OCI-LY3 (cell line): ENCODE measurements at regions not wholly inside any gene's neighbourhood (a gene's known extent, or its start where the extent isn't known, plus 50 kb on each side); places are given as distances from the start of the nearest gene placed in this dataset.

ENCODE experiments used
- H2AFZ ChIP-seq: fragments of 200-600, 300-600 bp; shearing (Covaris generic); 2 replicates; pipeline ENCODE4 v1.6.0; 2014; ENCODE audit warnings: antibody characterized with exemption, low read depth, low read length
- H3K27ac ChIP-seq: fragments of 200-600, 300-600 bp; sonication (generic); 2 replicates; pipeline ENCODE4 v1.5.1; 2014; ENCODE audit warnings: mild to moderate bottlenecking, low read length, moderate library complexity, mixed read lengths
- H3K27me3 ChIP-seq: fragments of 200-600, 300-600 bp; sonication (generic); 2 replicates; pipeline ENCODE4 v1.6.1; 2014; ENCODE audit warnings: low read depth, low read length, mixed read lengths
- H3K36me3 ChIP-seq: fragments of 200-600, 300-600 bp; sonication (generic); replicated peaks from 2 replicates; pipeline ENCODE3; 2014; ENCODE audit warnings: low read depth, low read length, mixed read lengths
- H3K4me1 ChIP-seq: fragments of 300-600, 200-600 bp; sonication (generic); 2 replicates; pipeline ENCODE4 v1.6.1; 2014; ENCODE audit warnings: low read length, mixed read lengths
- H3K4me2 ChIP-seq: fragments of 200-600, 300-600 bp; sonication (generic); 2 replicates; pipeline ENCODE4 v1.6.1; 2014; ENCODE audit warnings: low read length, mixed read lengths
- H3K4me3 ChIP-seq: fragments of 300-600, 200-600 bp; sonication (generic); 2 replicates; pipeline ENCODE4 v1.5.1; 2014; ENCODE audit warnings: antibody characterized with exemption, mild to moderate bottlenecking, low read length, moderate library complexity
- H3K79me2 ChIP-seq: fragments of 300-600, 200-600 bp; shearing (Covaris generic); 2 replicates; pipeline ENCODE4 v1.6.1; 2014; ENCODE audit warnings: mild to moderate bottlenecking, low read length, mixed read lengths
- H3K9ac ChIP-seq: fragments of 300-600, 200-600 bp; shearing (Covaris generic); 2 replicates; pipeline ENCODE4 v1.6.0; 2014; ENCODE audit warnings: mild to moderate bottlenecking, low read length, moderate library complexity
- H3K9me3 ChIP-seq: fragments of 200-600, 300-600 bp; shearing (Covaris generic); 2 replicates; pipeline ENCODE4 v1.6.1; 2014; ENCODE audit warnings: low read length, mixed read lengths; ENCODE audit not compliant: insufficient read depth
- H4K20me1 ChIP-seq: fragments of 200-600, 300-600 bp; sonication (generic); 2 replicates; pipeline ENCODE4 v1.6.1; 2016; ENCODE audit warnings: low read length, mixed read lengths; ENCODE audit not compliant: insufficient read depth
- EZH2phosphoT487 ChIP-seq: fragments of 200-600 bp; shearing (Covaris generic); IDR thresholded peaks from 2 replicates; pipeline ENCODE4 v1.6.1; 2018; ENCODE audit warnings: antibody characterized with exemption, mixed run types, low read depth
- TF ChIP-seq, protein P1 (sequence below): fragments of 200-600, 300-600 bp; sonication (generic); IDR thresholded peaks from 2 replicates; pipeline ENCODE4 v1.5.1; 2014; ENCODE audit warnings: antibody characterized with exemption, low read length, low read depth

DNA sequence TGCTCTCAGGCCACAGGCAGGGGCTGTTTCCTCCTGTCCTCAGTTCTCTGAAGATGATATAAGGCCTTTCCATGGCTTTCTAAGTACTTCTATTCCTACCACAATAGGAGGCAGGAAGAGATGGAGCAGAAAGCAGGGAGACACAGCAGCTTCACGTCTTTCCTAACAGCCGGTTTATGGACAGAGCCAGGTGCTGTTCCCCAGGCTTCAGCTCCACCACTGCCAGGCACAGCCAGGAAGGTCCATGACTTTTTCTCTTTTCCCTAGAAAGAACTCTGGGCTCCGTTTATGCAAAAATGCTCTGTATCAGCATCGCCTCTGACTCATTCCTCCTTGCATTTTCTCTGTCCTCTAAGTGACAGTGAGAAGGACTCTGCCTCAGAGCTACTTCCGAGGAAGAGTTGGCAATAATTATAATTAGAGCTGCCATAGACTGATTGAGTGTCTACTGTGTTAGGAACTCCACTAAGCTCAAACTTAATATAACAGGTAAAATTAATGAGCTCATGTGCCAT is 478.5 kb downstream of the RASEF start:
- TF ChIP-seq EZH2phosphoT487, result no peak
- TF ChIP-seq, protein P1, sequence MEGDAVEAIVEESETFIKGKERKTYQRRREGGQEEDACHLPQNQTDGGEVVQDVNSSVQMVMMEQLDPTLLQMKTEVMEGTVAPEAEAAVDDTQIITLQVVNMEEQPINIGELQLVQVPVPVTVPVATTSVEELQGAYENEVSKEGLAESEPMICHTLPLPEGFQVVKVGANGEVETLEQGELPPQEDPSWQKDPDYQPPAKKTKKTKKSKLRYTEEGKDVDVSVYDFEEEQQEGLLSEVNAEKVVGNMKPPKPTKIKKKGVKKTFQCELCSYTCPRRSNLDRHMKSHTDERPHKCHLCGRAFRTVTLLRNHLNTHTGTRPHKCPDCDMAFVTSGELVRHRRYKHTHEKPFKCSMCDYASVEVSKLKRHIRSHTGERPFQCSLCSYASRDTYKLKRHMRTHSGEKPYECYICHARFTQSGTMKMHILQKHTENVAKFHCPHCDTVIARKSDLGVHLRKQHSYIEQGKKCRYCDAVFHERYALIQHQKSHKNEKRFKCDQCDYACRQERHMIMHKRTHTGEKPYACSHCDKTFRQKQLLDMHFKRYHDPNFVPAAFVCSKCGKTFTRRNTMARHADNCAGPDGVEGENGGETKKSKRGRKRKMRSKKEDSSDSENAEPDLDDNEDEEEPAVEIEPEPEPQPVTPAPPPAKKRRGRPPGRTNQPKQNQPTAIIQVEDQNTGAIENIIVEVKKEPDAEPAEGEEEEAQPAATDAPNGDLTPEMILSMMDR, result no peak

DNA sequence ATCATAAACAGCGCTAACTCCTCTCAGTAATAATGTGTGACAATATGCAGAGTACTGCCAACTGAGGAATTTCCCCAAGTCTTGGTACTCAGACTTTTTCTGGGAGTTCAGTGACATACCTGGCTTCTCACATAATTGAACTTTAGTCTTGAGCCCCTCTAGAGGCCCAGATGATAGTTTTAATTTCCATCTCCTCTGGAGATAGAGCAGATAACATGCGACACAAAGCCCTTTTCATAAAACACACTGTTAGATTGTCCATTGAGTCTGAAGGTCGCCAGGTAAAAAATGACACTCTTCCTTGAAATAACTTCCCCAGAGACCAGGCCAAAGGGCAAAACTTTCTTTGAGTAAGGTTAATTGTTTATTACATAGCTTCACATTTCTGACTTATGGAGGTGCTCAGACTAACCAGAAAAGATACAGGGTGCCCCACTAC is 476.0 kb downstream of the RASEF start:
- Histone ChIP-seq H3K79me2 (no peaks in the 10 kb centered on the region), H4K20me1 (no peaks in the 10 kb centered on the region), H3K4me1 (no peaks in the 10 kb centered on the region), H3K4me3 (no peak overlapping the region), H2AFZ (no peak overlapping the region), H3K27me3 (no peaks in the 10 kb centered on the region), H3K27ac (no peak overlapping the region), H3K9me3 (no peaks in the 10 kb centered on the region), H3K36me3 (no peaks in the 10 kb centered on the region), H3K9ac (no peak overlapping the region), H3K4me2 (no peak overlapping the region)
- no peak for TF ChIP-seq EZH2phosphoT487
- TF ChIP-seq, protein P1, result no peak

More for the DNA sequence above, 478.5 kb downstream of the RASEF start:
- H3K27ac ChIP-seq, result no peak overlapping the region
- peaks cover 12% of the 10 kb centered on the region for H3K4me1 ChIP-seq
- H4K20me1 ChIP-seq, result no peaks in the 10 kb centered on the region
- H2AFZ ChIP-seq, result no peak overlapping the region
- no peaks in the 10 kb centered on the region for H3K79me2 ChIP-seq
- H3K27me3 ChIP-seq, result no peaks in the 10 kb centered on the region
- no peak overlapping the region for H3K4me3 ChIP-seq
- H3K9ac ChIP-seq, result no peak overlapping the region
- H3K36me3 ChIP-seq, result no peaks in the 10 kb centered on the region
- no peaks in the 10 kb centered on the region for H3K9me3 ChIP-seq
- no peak overlapping the region for H3K4me2 ChIP-seq

DNA sequence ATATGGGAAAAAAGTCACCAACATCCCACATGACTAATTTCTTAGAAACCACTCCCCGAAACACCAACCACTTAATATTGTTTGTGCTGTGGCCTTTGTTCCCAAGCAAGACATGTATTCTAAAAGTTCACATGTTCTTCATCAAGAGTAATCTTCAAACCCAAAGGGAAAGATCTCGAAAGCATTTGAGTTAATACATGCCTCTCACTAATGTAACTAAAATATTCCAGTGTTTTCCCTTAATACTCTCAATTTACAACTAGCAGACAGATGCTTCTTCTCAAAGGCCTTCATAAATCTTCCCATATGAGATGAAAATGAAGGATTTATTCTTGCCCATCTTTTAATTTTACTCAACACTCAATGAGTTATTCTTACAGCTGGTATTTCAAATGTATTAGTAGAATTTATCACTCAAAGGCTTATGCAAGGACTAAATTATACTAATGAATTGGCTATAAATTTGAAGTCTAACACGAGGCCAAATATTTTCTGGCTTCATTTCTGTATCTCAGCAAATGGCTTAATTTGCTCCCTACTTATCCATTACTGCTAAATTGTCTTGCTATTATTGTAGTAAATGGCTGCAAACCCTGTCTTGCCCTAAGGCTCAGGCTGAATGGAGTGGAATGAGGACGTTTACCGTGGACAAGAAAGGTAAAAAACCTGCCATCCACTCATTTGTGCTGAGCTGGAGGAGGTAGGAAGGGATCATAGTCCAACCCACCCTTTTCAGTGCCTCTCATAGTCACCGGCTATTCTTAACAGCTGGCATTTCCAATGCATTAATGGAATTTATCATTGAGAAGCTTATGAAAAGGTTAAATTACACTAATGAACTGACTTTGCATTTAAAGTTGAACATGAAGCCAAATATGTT is 474.4 kb downstream of the RASEF start:
- no peak overlapping the region for H2AFZ ChIP-seq
- H3K9ac ChIP-seq, result no peak overlapping the region
- H3K4me2 ChIP-seq, result no peak overlapping the region
- H3K4me3 ChIP-seq, result no peak overlapping the region
- no peaks in the 10 kb centered on the region for H3K36me3 ChIP-seq
- H3K27me3 ChIP-seq, result no peaks in the 10 kb centered on the region
- H3K4me1 ChIP-seq, result no peaks in the 10 kb centered on the region
- no peaks in the 10 kb centered on the region for H4K20me1 ChIP-seq
- H3K79me2 ChIP-seq, result no peaks in the 10 kb centered on the region
- TF ChIP-seq, protein P1, result no peak
- TF ChIP-seq EZH2phosphoT487, result no peak
- no peaks in the 10 kb centered on the region for H3K9me3 ChIP-seq
- no peak overlapping the region for H3K27ac ChIP-seq

DNA sequence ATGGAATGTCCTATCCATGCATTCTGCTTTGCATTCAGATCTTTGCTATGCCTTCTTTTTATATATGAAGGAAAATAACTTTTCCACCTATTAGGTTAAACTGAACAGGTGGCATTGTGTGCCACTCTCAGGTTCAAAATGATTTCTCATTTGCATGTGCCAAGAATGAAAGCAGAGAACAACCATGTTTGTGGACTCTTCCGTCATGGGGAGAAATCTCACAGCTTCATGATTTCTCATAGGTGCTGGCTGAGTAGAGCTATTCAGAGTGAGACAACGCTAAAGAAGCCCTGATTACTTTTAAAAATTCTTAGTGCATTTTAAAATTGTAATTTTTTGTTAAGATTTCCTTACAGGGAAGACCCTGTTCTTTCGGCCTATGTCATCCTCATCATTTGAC is 472.1 kb downstream of the RASEF start:
- TF ChIP-seq, protein P1, result no peak
- TF ChIP-seq EZH2phosphoT487, result no peak
- no peaks in the 10 kb centered on the region for H3K9me3 ChIP-seq
- H3K27me3 ChIP-seq, result no peaks in the 10 kb centered on the region
- no peak overlapping the region for H3K9ac ChIP-seq
- no peaks in the 10 kb centered on the region for H4K20me1 ChIP-seq
- no peaks in the 10 kb centered on the region for H3K36me3 ChIP-seq
- H3K4me1 ChIP-seq, result no peaks in the 10 kb centered on the region
- no peak overlapping the region for H2AFZ ChIP-seq
- no peaks in the 10 kb centered on the region for H3K79me2 ChIP-seq
- no peak overlapping the region for H3K4me2 ChIP-seq
- H3K4me3 ChIP-seq, result no peak overlapping the region
- H3K27ac ChIP-seq, result no peak overlapping the region
